ENCODE measurements at regions not wholly inside any gene's neighbourhood (a gene's known extent, or its start where the extent isn't known, plus 50 kb on each side); places are given as distances from the start of the nearest gene placed in this dataset.

DNA sequence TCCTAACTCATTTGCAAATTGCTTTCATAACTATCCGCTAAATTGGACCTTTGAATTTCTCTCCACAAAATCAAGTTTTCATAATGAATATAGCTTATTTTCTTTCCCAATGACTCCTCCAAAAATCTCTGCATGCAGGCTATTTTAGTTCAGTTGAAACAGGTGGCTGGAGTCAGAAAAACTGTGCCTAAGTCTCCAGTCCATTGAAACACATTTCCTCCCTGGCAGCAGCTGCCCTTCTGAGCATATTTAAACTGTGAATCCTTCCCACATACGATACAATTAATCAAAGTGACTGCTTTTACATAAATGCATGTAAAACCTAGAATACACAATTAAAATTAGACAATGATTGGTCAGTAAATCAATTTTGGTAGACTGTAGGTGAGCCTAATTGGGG, 344.6 kb upstream of the MARCKS start:
- TF ChIP-seq, protein P1, sequence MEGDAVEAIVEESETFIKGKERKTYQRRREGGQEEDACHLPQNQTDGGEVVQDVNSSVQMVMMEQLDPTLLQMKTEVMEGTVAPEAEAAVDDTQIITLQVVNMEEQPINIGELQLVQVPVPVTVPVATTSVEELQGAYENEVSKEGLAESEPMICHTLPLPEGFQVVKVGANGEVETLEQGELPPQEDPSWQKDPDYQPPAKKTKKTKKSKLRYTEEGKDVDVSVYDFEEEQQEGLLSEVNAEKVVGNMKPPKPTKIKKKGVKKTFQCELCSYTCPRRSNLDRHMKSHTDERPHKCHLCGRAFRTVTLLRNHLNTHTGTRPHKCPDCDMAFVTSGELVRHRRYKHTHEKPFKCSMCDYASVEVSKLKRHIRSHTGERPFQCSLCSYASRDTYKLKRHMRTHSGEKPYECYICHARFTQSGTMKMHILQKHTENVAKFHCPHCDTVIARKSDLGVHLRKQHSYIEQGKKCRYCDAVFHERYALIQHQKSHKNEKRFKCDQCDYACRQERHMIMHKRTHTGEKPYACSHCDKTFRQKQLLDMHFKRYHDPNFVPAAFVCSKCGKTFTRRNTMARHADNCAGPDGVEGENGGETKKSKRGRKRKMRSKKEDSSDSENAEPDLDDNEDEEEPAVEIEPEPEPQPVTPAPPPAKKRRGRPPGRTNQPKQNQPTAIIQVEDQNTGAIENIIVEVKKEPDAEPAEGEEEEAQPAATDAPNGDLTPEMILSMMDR (IDR thresholded peaks at IDR 0.05; ENCODE audit: insufficient read depth, low read length), result no peak
- TF ChIP-seq POLR2AphosphoS5 (IDR thresholded peaks at IDR 0.05; ENCODE audit: low read depth), result no peak
